GM10266 (cell line): ENCODE measurements at regions not wholly inside any gene's neighbourhood (a gene's known extent, or its start where the extent isn't known, plus 50 kb on each side); places are given as distances from the start of the nearest gene placed in this dataset.

Source experiments
- DNase-seq: peaks from one replicate; pipeline ENCODE4 v3.0.0; 2012; ENCODE audit errors: extremely low spot score
- TF ChIP-seq, protein P1 (sequence below): IDR thresholded peaks from 2 replicates; pipeline ENCODE4 v1.5.1; 2012; ENCODE audit warnings: mild to moderate bottlenecking, low read depth; ENCODE audit not compliant: control insufficient read depth, insufficient read depth; ENCODE audit errors: missing control alignments

DNA sequence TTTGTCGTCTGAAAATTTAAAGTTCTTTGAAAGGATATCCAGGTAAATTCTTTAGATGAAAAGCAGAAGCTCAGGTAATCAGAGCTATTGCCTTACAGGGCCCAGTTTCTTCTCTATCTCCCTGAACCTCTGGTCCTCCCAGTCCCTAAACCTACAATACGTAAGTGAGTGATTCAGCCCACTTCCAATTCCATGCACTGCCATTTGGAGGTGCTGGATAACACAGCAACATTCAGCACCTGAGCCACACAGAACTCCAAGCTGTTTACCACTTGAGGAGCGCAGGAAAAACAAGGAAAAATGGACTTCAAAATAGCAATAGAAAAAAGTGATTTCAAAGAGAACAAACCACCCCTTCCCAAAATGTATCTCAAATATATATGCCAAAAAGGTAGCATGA is 105.0 kb upstream of the DNAJC10 start:
- TF ChIP-seq, protein P1, sequence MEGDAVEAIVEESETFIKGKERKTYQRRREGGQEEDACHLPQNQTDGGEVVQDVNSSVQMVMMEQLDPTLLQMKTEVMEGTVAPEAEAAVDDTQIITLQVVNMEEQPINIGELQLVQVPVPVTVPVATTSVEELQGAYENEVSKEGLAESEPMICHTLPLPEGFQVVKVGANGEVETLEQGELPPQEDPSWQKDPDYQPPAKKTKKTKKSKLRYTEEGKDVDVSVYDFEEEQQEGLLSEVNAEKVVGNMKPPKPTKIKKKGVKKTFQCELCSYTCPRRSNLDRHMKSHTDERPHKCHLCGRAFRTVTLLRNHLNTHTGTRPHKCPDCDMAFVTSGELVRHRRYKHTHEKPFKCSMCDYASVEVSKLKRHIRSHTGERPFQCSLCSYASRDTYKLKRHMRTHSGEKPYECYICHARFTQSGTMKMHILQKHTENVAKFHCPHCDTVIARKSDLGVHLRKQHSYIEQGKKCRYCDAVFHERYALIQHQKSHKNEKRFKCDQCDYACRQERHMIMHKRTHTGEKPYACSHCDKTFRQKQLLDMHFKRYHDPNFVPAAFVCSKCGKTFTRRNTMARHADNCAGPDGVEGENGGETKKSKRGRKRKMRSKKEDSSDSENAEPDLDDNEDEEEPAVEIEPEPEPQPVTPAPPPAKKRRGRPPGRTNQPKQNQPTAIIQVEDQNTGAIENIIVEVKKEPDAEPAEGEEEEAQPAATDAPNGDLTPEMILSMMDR: no peak
- DNase-seq: no peak

DNA sequence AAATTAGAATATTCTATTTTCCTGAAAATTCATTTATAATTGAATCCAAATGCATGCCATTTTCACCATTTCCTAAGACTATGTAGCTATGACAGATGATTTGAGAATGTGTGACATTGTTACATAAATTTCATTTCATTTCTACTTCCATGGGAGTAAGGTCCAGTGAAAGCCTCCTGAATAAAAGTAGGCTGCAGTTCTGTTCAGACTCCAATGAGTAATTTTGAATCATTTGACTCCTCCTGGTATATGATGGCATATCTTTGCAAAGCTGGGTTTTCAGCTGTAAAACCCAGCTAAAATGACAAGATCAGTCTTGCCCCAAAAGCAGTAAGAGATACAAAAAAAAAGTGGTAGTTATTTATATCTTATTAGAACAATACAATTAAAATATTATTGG is 101.0 kb upstream of the DNAJC10 start:
- no peak for DNase-seq
- TF ChIP-seq, protein P1: no peak

DNA sequence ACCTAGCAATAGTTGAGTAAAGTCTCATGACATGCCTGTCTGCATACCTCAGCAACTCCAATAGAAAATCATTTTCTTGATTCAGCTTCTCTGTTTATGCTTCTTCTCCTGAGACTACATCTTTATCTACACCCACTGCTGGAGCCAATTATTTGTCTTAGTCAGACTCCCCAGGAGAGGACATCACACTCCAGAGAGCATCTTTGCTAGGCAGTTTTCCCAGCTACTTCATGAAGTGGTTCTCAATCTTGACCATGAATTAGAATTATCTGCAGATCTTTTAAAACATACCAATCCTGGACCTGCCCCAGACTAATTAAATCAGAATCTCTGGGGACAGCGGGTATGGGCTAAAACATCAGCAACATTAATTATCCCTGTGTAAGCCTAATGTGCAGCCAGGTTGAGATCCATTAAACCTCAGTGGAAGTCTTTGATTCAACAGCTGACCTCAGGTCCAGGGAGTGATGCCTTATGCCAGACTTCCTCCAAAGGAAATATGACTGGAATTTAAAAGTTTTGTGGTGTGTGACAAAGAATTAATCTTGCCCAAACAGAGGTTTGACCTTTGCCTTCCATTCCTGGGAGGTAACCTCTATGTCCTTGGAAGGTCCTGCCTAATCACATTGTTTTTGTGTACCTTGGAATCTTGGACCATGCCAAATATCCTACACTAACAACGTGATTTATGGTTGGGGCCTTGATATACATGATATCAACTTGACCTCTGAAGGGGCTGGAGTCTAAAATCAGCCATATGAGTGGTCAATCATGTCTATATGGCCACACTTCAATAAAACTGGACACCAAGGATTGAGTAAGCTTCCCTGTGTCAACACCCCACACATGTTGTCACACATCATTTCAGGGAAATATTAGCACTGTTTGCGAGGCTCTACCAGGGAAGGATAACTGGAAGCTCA is 99.3 kb upstream of the DNAJC10 start:
- TF ChIP-seq, protein P1: no peak
- no peak for DNase-seq

DNA sequence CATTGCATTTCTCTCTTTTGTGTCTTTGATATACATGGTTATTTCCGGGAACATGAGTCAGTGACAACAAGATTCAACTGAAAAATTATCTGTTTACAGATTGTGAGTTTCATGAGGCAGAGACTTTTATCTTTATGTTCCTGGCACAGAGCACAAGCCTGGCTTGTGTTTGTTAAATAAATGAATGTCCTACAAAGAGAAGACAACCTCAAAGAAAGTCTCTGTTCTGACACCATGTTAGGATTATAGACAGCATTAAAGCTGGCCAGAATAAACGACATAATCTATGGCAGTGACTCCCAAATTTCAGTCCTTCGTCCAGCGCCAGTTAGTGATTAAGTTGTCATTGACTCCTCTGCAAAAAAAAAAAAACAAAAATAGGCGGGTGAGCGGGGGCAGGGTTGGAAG is 97.4 kb upstream of the DNAJC10 start:
- DNase-seq: no peak
- TF ChIP-seq, protein P1: no peak

DNA sequence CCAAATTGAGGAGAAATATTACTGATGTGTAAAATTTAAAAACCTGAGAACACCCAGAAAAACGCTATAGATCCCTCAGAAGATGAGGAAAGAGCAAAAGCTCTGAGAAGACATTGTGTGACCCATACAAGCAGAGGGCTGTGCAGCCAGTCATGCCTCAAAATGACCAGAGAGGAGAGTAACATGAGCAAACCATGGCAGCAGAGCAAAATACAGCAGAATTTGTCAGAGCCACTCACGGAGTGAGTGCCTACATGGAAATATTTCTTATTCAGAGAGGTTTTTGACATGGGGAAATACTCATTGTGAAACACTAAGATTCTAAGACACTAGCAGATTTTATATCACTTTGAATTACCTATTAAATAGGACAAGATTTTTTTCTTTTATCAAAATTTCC is 96.8 kb upstream of the DNAJC10 start:
- TF ChIP-seq, protein P1: no peak
- no peak for DNase-seq

DNA sequence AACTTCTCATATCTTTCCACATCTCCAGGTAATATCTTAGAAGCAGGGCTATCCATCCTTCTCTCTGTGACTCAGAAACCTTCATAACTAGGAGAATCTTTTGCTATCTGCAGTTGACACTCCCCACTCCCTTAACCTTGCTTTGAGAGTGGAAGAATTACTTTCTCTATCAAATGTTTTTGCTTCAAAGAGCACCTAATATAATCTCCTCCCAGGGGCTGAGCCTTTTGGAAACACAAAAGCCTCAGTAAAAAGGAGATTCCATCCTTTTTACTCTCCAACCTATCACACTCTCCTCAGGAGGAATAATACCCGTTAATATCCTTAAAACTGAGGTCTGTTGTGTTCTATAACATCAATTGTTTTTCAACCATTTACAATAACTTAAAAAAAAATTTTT is 94.9 kb upstream of the DNAJC10 start:
- TF ChIP-seq, protein P1: no peak
- DNase-seq: no peak

DNA sequence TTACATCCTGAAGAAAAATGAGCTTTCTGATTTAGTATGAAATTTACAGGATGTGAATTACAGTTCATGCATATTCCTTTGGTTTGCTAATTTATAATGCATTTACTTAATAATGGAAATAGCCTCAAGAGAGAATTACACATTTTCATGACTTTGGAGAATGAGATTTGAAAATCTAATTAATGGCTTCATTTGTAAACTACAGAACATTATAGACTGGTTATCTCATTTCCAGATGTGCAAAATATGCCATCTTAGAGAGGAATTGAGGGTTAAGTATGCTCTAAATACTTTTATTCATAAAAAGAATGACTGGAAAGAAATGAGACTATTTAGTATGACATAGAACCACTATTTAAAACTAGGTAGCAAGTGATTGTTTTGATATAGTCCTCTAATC is 94.2 kb upstream of the DNAJC10 start:
- TF ChIP-seq, protein P1: no peak
- no peak for DNase-seq
